Adrenal gland (tissue), 9 donors: ENCODE measurements at regions not wholly inside any gene's neighbourhood (a gene's known extent, or its start where the extent isn't known, plus 50 kb on each side); places are given as distances from the start of the nearest gene placed in this dataset.
A peak's percentile ranks its signal among the peaks of the same experiment; 100 is the strongest.

Source experiments
- DNase-seq, 7 donors: peaks; one replicate each; pipeline ENCODE4 v3.0.0-alpha.2; 2019 to 2020
- H3K27ac ChIP-seq, 5 donors: fragments of 200-600 bp; sonication (generic) in 4 of 5; 1 replicate in 3 of 5; 2 replicates in 2 of 5; pipeline versions ENCODE4 v1.5.1 to v1.8.0; 2016 to 2020; ENCODE audit warnings: mild to moderate bottlenecking in 1 of 5
- H3K27me3 ChIP-seq: fragments of 200-600 bp; 2 replicates; pipeline ENCODE4 v1.8.0; 2021
- H3K36me3 ChIP-seq, 2 donors: fragments of 200-600 bp; replicated peaks in 1 of 2; 1 replicate in 1 of 2; 2 replicates in 1 of 2; pipeline versions ENCODE4 v1.5.1 to v1.8.0; 2018 to 2022
- H3K4me1 ChIP-seq, 2 donors: fragments of 200-600 bp; replicated peaks in 1 of 2; 1 replicate in 1 of 2; 2 replicates in 1 of 2; pipeline versions ENCODE4 v1.5.1 to v1.8.0; 2018 to 2021
- H3K4me3 ChIP-seq, 4 donors: fragments of 200-600 bp; sonication (generic) in 3 of 4; one replicate each; pipeline ENCODE4 v1.5.1; 2016 to 2018
- H3K9me3 ChIP-seq, 3 donors: fragments of 200-600 bp; sonication (generic) in 1 of 3; replicated peaks in 1 of 3; 1 replicate in 2 of 3; 2 replicates in 1 of 3; pipeline versions ENCODE4 v1.5.1 to v1.8.0; 2016 to 2021
- POLR2A ChIP-seq, 2 donors: fragments of 450-650 bp; IDR thresholded peaks; one replicate each; pipeline ENCODE4 v1.6.1; 2017; ENCODE audit warnings: antibody characterized with exemption in 2 of 2, mild to moderate bottlenecking in 2 of 2, moderate library complexity in 1 of 2
- WGBS, 4 donors: extraction: QIAGEN DNeasy Blood & Tissue Kit in 2 of 4; methylation state at CpG; one replicate each; pipeline versions ENCODE4 v1.1.5 to v1.1.7; 2013 to 2017; 5-methylcytosine and 5-hydroxymethylcytosine counted together
- intact Hi-C, 2 donors: fragments of 100-400 bp; cut with DNase I; formaldehyde crosslinking; loops; one replicate each; pipeline versions ENCODE4 v1.14.1 to v1.15.0; 2022 to 2023
- TF ChIP-seq, protein P1 (sequence below), 6 experiments: fragments of 450-650 bp in 4 of 6; fragments of 200-600 bp in 2 of 6; sonication (generic) in 1 of 6; IDR thresholded peaks; 1 replicate in 5 of 6; 2 replicates in 1 of 6; pipeline versions ENCODE4 v1.5.1 to v1.8.0; 2016 to 2021; ENCODE audit warnings: antibody characterized with exemption in 6 of 6, mild to moderate bottlenecking in 2 of 6, moderate library complexity in 1 of 6
- donor health status: healthy with polysubstance abuse.
- donor health status: Bipolar disorder and iron deficiency.
- donor health status: DM: yes; HTN: yes; CAD: no.
- donor health status: DM: no; HTN: no; CAD: no.
- donor health status: DM: no; HTN: no; CAD: no.

DNA sequence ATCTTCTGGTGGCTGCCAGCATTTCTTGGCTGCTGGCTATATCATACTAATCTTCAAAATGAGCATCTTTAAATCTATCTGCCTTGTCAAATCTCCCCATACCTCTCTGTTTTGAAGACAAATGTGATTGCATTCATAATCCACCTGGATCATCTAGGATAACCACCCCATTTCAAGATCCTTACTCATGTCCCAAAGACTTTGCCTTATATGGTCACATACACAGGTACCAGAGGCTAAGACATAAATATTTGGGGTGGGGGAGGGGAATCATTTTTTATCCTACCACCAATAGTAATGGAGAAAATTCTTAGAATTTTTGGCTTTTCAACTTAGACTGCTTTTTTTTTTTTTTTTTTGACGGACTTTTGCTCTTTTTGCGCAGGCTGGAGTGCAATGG is 970.8 kb downstream of the PLOD2 start:
- TF ChIP-seq, protein P1, sequence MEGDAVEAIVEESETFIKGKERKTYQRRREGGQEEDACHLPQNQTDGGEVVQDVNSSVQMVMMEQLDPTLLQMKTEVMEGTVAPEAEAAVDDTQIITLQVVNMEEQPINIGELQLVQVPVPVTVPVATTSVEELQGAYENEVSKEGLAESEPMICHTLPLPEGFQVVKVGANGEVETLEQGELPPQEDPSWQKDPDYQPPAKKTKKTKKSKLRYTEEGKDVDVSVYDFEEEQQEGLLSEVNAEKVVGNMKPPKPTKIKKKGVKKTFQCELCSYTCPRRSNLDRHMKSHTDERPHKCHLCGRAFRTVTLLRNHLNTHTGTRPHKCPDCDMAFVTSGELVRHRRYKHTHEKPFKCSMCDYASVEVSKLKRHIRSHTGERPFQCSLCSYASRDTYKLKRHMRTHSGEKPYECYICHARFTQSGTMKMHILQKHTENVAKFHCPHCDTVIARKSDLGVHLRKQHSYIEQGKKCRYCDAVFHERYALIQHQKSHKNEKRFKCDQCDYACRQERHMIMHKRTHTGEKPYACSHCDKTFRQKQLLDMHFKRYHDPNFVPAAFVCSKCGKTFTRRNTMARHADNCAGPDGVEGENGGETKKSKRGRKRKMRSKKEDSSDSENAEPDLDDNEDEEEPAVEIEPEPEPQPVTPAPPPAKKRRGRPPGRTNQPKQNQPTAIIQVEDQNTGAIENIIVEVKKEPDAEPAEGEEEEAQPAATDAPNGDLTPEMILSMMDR (IDR thresholded peaks at IDR 0.05), result no peak
- no peak for TF ChIP-seq POLR2A (IDR thresholded peaks at IDR 0.05)
- Histone ChIP-seq H3K4me3 (no peak overlapping the region), H3K27ac (no peak overlapping the region), H3K36me3 (no peaks in the 10 kb centered on the region), H3K27me3 (no peaks in the 10 kb centered on the region), H3K4me1 (no peaks in the 10 kb centered on the region), H3K9me3 (no peaks in the 10 kb centered on the region)
- 86 to 93% (median 90%) methylated on average over 2 of the region's 2 CpGs for WGBS, 4 donors
- intact Hi-C loops, result no loop called here
- no peak for DNase-seq

DNA sequence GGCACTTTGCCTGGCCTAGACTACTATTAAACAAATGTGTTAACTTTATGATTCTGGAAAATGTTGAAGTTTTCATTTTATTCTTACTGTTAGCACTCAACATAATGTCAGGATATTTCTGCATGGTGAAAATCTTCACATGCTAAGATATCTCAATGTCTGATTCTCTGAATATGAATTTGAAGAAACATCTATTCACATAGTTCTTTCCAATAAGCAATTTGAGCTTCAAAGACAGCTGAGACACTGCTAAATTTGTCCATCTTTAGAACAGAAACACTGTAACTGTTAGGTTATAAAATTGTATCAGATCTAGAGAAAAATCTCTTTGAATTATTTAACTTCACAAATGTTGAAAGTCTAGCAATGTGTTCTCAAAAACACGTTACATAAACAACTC is 970.2 kb downstream of the PLOD2 start:
- 71 to 91% (median 84%) methylated on average over 1 of the region's 1 CpG for WGBS, 4 donors
- intact Hi-C loops, result no loop called here
- no peak overlapping the region for H3K27ac ChIP-seq
- no peaks in the 10 kb centered on the region for H3K9me3 ChIP-seq
- no peak for TF ChIP-seq POLR2A (IDR thresholded peaks at IDR 0.05)
- TF ChIP-seq, protein P1 (IDR thresholded peaks at IDR 0.05), result no peak
- H3K4me3 ChIP-seq, result no peak overlapping the region
- no peak for DNase-seq
- no peaks in the 10 kb centered on the region for H3K27me3 ChIP-seq
- no peaks in the 10 kb centered on the region for H3K4me1 ChIP-seq
- no peaks in the 10 kb centered on the region for H3K36me3 ChIP-seq

DNA sequence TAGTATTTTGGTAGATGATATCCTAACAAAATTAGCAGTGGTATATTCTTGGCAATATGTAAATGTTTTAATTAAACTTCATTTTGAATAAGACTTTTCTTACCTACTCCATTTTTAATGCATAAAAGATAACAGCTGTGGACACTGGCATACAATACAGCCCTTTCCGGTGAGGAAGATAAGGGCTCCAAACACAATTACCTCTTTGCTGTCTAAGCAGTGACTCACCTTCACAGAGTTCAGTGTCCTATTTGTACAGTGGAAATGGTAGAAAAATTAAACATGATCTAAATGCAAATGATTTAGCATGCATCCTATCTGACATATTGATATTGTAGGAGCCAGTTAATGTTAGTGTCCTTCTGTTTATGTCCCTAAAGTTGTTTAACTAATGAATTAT is 969.4 kb downstream of the PLOD2 start:
- H3K9me3 ChIP-seq, result no peaks in the 10 kb centered on the region
- H3K27me3 ChIP-seq, result no peaks in the 10 kb centered on the region
- no peak for DNase-seq
- H3K27ac ChIP-seq, result no peak overlapping the region
- no peak overlapping the region for H3K4me3 ChIP-seq
- no peak for TF ChIP-seq POLR2A (IDR thresholded peaks at IDR 0.05)
- TF ChIP-seq, protein P1 (IDR thresholded peaks at IDR 0.05), result no peak
- intact Hi-C loops, result no loop called here
- H3K4me1 ChIP-seq, result no peaks in the 10 kb centered on the region
- H3K36me3 ChIP-seq, result no peaks in the 10 kb centered on the region
- 38 to 55% (median 49%) methylated on average over 1 of the region's 1 CpG for WGBS, 4 donors

DNA sequence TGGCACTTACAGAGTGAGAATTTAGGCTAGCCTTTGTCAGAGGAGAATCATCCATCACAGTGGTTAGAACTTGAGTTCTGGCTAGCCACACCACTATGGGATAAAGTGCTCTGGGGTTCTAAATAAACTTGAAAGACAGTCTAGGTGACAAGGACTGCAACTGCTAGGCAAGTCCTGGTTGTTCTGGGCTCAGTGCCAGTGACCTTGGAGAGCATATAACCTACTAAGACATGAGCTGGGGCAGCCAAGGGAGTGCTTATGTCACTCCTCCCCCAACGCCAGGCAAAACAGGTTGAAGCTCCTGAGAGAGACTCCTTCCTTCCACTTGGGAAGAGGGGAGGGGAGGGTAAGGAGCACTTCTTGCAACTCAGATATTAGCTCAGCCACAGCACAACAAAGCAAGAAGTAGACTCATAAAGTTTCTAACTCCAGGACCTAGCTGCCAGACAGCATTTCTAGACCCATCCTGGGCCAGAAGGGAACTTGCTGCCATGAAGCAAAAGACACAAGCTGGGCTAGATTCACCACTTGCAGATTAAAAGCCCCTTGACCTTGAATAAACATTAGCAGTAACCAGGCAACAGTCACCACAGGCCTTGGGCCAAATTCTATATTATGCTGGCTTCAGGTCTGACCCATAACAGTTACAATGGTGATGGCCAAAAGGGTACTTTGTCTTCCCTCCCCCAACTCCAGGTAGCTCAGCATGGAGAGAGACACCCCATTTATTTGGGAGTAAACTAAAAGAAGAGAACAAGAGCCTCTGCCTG is 963.7 kb downstream of the PLOD2 start:
- TF ChIP-seq POLR2A (IDR thresholded peaks at IDR 0.05), result no peak
- TF ChIP-seq, protein P1 (IDR thresholded peaks at IDR 0.05), result no peak
- no peak overlapping the region for H3K27ac ChIP-seq
- intact Hi-C loops, result no loop called here
- no peak overlapping the region for H3K4me3 ChIP-seq
- no peaks in the 10 kb centered on the region for H3K36me3 ChIP-seq
- no peaks in the 10 kb centered on the region for H3K27me3 ChIP-seq
- H3K4me1 ChIP-seq, result no peaks in the 10 kb centered on the region
- peak; percentile 34 to 60 (median 50) for DNase-seq
- H3K9me3 ChIP-seq, result no peaks in the 10 kb centered on the region
- 22 to 60% (median 42%) methylated on average over 1 of the region's 1 CpG for WGBS, 4 donors
